ENCODE measurements at regions not wholly inside any gene's neighbourhood (a gene's known extent, or its start where the extent isn't known, plus 50 kb on each side); places are given as distances from the start of the nearest gene placed in this dataset.
"Not testable (repeated sequence)": the region's sequence is repeated elsewhere in the genome, so short reads cannot be mapped to it uniquely, and the experiment has no call there.

- DNase-seq, result no peak
Observed at GRCh38 chr3:182479419-182480336, 313.6 kb upstream of the ATP11B start.

GRCh38 chr3:182482705-182483104 lies 310.6 kb upstream of the ATP11B start:
- no peak for DNase-seq

- DNase-seq, result no peak
Observed at GRCh38 chr3:182484682-182485081, 308.6 kb upstream of the ATP11B start.

GRCh38 chr3:182485301-182485700 lies 308.0 kb upstream of the ATP11B start:
- DNase-seq, result no peak

GRCh38 chr3:182486463-182486862 lies 306.8 kb upstream of the ATP11B start:
- DNase-seq, result no peak

- no peak for DNase-seq
Observed at GRCh38 chr3:182487143-182487542, 306.2 kb upstream of the ATP11B start.

- DNase-seq, result no peak
Observed at GRCh38 chr3:182487611-182488010, 305.7 kb upstream of the ATP11B start.

GRCh38 chr3:182490596-182491491 lies 302.5 kb upstream of the ATP11B start:
- DNase-seq, result no peak

GRCh38 chr3:182491577-182491976 lies 301.7 kb upstream of the ATP11B start:
- DNase-seq, result no peak

- no peak for DNase-seq
Observed at GRCh38 chr3:182492536-182492935, 300.8 kb upstream of the ATP11B start.

GRCh38 chr3:182500289-182500688 lies 293.0 kb upstream of the ATP11B start:
- no peak for DNase-seq

GRCh38 chr3:182501856-182502255 lies 291.4 kb upstream of the ATP11B start:
- no peak for DNase-seq

- no peak for DNase-seq
Observed at GRCh38 chr3:182503401-182503800, 289.9 kb upstream of the ATP11B start.

GRCh38 chr3:182508919-182509711 lies 284.2 kb upstream of the ATP11B start:
- no peak for DNase-seq

- no peak for DNase-seq
Observed at GRCh38 chr3:182509844-182510460, 283.4 kb upstream of the ATP11B start.

- DNase-seq, result no peak
Observed at GRCh38 chr3:182514236-182514964, 278.9 kb upstream of the ATP11B start.

- no peak for DNase-seq
Observed at GRCh38 chr3:182516597-182517336, 276.5 kb upstream of the ATP11B start.

GRCh38 chr3:182519569-182519968 lies 273.7 kb upstream of the ATP11B start:
- no peak for DNase-seq

GRCh38 chr3:182521339-182521738 lies 272.0 kb upstream of the ATP11B start:
- no peak for DNase-seq

- not testable (repeated sequence) for DNase-seq
Observed at GRCh38 chr3:182523424-182523823, 269.9 kb upstream of the ATP11B start.

- no peak for DNase-seq
Observed at GRCh38 chr3:182523836-182524235, 269.5 kb upstream of the ATP11B start.
